ENCODE measurements at regions not wholly inside any gene's neighbourhood (a gene's known extent, or its start where the extent isn't known, plus 50 kb on each side); places are given as distances from the start of the nearest gene placed in this dataset.

GRCh38 chr2:172667581-172668325 lies 67.9 kb upstream of the RAPGEF4 start:
- H3K9me3 Mint-ChIP-seq: peaks cover 6 to 8% of the 10 kb centered on the region in 2 experiments; a peak in 3 of 5 replicates

More at GRCh38 chr2:172667581-172668325, 67.9 kb upstream of the RAPGEF4 start:
- Histone ChIP-seq H3K14ac (ENCODE audit: insufficient read depth, low read length) (no peak overlapping the region), H4K5ac (ENCODE audit: insufficient read length, low read depth, low read length) (no peak overlapping the region), H3K4me1 (ENCODE audit: insufficient read depth, low read length) (no peaks in the 10 kb centered on the region), H3K18ac (ENCODE audit: insufficient read length, low read depth, low read length) (no peak overlapping the region), H3K23ac (ENCODE audit: insufficient read length, low read depth, low read length) (no peak overlapping the region), H3K79me1 (ENCODE audit: insufficient read depth, low read depth, low read length, poor library complexity, severe bottlenecking) (no peaks in the 10 kb centered on the region), H3K4ac (ENCODE audit: low read depth, low read length) (no peak overlapping the region), H3K27me3 (ENCODE audit: insufficient read depth, low read length) (no peaks in the 10 kb centered on the region), H2BK5ac (ENCODE audit: insufficient read length, low read length) (no peak overlapping the region), H2AFZ (ENCODE audit: low read length) (no peak overlapping the region), H2AK5ac (ENCODE audit: insufficient read length, low read length) (no peak overlapping the region), H3T11ph (ENCODE audit: low read length) (no peak overlapping the region), H4K91ac (ENCODE audit: insufficient read length, low read depth, low read length) (no peak overlapping the region), H3K79me2 (ENCODE audit: insufficient read depth, low read length) (no peaks in the 10 kb centered on the region), H3K9ac (ENCODE audit: extremely low read depth, insufficient read length, low read length) (no peak overlapping the region), H3K23me2 (ENCODE audit: insufficient read length, low read depth, low read length, poor library complexity, severe bottlenecking) (no peaks in the 10 kb centered on the region), H4K20me1 (ENCODE audit: control insufficient read depth, insufficient read depth, insufficient read length) (no peaks in the 10 kb centered on the region), H3K56ac (ENCODE audit: insufficient read length, low read depth, low read length) (no peak overlapping the region), H3K9me3 (ENCODE audit: control insufficient read depth, low read depth, low read length) (peaks cover 8% of the 10 kb centered on the region), H2BK15ac (ENCODE audit: low read depth, low read length) (no peak overlapping the region), H2BK120ac (ENCODE audit: low read depth, low read length, poor library complexity, severe bottlenecking) (no peak overlapping the region), H4K8ac (replicated peaks; ENCODE audit: insufficient read length, low read depth, low read length) (no peak overlapping the region), H3K27ac (ENCODE audit: insufficient read length, low read depth, low read length) (no peak overlapping the region), H3K4me2 (ENCODE audit: insufficient read depth, insufficient read length, low read length) (no peak overlapping the region), H2BK20ac (ENCODE audit: low read depth, low read length, poor library complexity, severe bottlenecking) (no peak overlapping the region), H2BK12ac (ENCODE audit: insufficient read length, low read depth, low read length) (no peak overlapping the region)
- H3K27me3 Mint-ChIP-seq (ENCODE audit: low read depth): peaks cover under 1% of the 10 kb centered on the region; the same call in 1 of the 2 replicates
- H3K4me1 Mint-ChIP-seq: peaks cover 10 to 13% of the 10 kb centered on the region in 2 experiments
- WGBS (ENCODE audit: extremely low coverage, insufficient read length, low lambda C conversion rate): no CpG with 5 or more reads among the region's 3 CpGs
- H3K36me3 Mint-ChIP-seq (ENCODE audit: insufficient read depth in 1 of 3, low read depth in 3 of 3): peaks cover 0 to 6% (median 0%) of the 10 kb centered on the region in 3 experiments; a peak in 1 of 7 replicates
- H3K27ac Mint-ChIP-seq: no peak overlapping the region
- TF ChIP-seq, protein P1, sequence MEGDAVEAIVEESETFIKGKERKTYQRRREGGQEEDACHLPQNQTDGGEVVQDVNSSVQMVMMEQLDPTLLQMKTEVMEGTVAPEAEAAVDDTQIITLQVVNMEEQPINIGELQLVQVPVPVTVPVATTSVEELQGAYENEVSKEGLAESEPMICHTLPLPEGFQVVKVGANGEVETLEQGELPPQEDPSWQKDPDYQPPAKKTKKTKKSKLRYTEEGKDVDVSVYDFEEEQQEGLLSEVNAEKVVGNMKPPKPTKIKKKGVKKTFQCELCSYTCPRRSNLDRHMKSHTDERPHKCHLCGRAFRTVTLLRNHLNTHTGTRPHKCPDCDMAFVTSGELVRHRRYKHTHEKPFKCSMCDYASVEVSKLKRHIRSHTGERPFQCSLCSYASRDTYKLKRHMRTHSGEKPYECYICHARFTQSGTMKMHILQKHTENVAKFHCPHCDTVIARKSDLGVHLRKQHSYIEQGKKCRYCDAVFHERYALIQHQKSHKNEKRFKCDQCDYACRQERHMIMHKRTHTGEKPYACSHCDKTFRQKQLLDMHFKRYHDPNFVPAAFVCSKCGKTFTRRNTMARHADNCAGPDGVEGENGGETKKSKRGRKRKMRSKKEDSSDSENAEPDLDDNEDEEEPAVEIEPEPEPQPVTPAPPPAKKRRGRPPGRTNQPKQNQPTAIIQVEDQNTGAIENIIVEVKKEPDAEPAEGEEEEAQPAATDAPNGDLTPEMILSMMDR (conservative IDR thresholded peaks at IDR 0.05): no peak
- no peak for DNase-seq
- no peak overlapping the region for H3K4me3 Mint-ChIP-seq

Measured in H9 (cell line).